Activated CD4-positive, alpha-beta T cell treated with anti-CD3 and anti-CD28 coated beads, Interleukin-2, amount 50 U/mL, for 48 hours (primary cell): ENCODE measurements at regions not wholly inside any gene's neighbourhood (a gene's known extent, or its start where the extent isn't known, plus 50 kb on each side); places are given as distances from the start of the nearest gene placed in this dataset.
"Not testable (repeated sequence)": the region's sequence is repeated elsewhere in the genome, so short reads cannot be mapped to it uniquely, and the experiment has no call there.

Experiments used
- DNase-seq, 2 experiments: peaks; one replicate each; pipeline ENCODE4 v3.0.0-alpha.2; 2020

GRCh38 chr22:11360632-11361031 lies 4167.4 kb upstream of the OR11H1 start:
- no peak for DNase-seq

- not testable (repeated sequence) for DNase-seq
Observed at GRCh38 chr22:11361496-11361895, 4166.5 kb upstream of the OR11H1 start.

GRCh38 chr22:11369612-11370307 lies 4158.2 kb upstream of the OR11H1 start:
- DNase-seq = not testable (repeated sequence)

GRCh38 chr22:11370311-11370710 lies 4157.7 kb upstream of the OR11H1 start:
- not testable (repeated sequence) for DNase-seq
